ENCODE measurements at regions not wholly inside any gene's neighbourhood (a gene's known extent, or its start where the extent isn't known, plus 50 kb on each side); places are given as distances from the start of the nearest gene placed in this dataset.

GRCh38 chr1:56326056-56326455 is 253.3 kb downstream of the PLPP3 start:
- no peak for DNase-seq (ENCODE audit: low spot score)
- TF ChIP-seq, protein P1, sequence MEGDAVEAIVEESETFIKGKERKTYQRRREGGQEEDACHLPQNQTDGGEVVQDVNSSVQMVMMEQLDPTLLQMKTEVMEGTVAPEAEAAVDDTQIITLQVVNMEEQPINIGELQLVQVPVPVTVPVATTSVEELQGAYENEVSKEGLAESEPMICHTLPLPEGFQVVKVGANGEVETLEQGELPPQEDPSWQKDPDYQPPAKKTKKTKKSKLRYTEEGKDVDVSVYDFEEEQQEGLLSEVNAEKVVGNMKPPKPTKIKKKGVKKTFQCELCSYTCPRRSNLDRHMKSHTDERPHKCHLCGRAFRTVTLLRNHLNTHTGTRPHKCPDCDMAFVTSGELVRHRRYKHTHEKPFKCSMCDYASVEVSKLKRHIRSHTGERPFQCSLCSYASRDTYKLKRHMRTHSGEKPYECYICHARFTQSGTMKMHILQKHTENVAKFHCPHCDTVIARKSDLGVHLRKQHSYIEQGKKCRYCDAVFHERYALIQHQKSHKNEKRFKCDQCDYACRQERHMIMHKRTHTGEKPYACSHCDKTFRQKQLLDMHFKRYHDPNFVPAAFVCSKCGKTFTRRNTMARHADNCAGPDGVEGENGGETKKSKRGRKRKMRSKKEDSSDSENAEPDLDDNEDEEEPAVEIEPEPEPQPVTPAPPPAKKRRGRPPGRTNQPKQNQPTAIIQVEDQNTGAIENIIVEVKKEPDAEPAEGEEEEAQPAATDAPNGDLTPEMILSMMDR (IDR thresholded peaks at IDR 0.05; ENCODE audit: extremely low read depth, missing control alignments): no peak

- TF ChIP-seq, protein P1 (IDR thresholded peaks at IDR 0.05; ENCODE audit: extremely low read depth, missing control alignments): no peak
- no peak for DNase-seq (ENCODE audit: low spot score)
Observed at GRCh38 chr1:56324504-56324903, 254.9 kb downstream of the PLPP3 start.

DNA sequence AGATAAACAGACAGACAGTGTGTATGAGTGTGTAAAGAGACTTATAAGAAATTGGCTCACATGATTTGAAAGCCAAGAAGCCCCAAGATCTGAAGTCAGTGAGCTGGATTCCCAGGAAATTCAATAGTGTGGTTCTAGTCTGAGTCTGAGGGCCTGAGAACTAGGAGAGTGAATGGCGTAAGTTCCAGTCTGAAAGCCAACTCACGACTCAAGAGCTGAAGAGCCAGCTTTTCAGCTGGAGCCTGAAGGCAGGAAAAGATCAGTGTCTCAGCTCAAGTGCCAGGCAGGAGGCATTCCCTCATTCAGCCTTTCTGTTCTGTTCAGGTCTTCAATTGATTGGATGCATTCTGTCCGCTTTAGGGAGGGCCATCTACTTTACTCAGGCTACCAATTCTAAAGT is 257.2 kb downstream of the PLPP3 start:
- TF ChIP-seq, protein P1 (IDR thresholded peaks at IDR 0.05; ENCODE audit: extremely low read depth, missing control alignments): no peak

DNA sequence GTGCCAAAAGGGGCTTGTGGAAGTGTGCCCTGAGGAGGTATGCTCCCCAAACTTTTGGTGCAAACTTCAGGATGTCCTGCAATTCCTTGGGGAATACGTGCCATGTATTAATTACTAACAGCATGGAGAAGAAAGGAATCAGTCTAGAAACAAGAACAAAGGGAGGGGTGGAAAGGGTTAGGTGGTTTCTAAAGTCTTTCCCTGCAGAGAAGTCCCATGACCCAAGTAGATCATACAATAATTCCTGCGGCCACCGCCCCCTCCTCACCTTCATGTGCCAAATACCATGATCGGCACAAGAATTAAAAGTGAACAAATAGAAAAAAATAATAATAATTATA is 258.2 kb downstream of the PLPP3 start:
- TF ChIP-seq, protein P1 (IDR thresholded peaks at IDR 0.05; ENCODE audit: extremely low read depth, missing control alignments): no peak
- DNase-seq (ENCODE audit: low spot score): no peak

More for the DNA sequence above, 257.2 kb downstream of the PLPP3 start:
- DNase-seq (ENCODE audit: low spot score): no peak

GRCh38 chr1:56320464-56321149 is 258.8 kb downstream of the PLPP3 start:
- TF ChIP-seq, protein P1 (IDR thresholded peaks at IDR 0.05; ENCODE audit: extremely low read depth, missing control alignments): no peak
- no peak for DNase-seq (ENCODE audit: low spot score)

- no peak for DNase-seq (ENCODE audit: low spot score)
- TF ChIP-seq, protein P1 (IDR thresholded peaks at IDR 0.05; ENCODE audit: extremely low read depth, missing control alignments): no peak
Observed at GRCh38 chr1:56317722-56318121, 261.6 kb downstream of the PLPP3 start.

DNA sequence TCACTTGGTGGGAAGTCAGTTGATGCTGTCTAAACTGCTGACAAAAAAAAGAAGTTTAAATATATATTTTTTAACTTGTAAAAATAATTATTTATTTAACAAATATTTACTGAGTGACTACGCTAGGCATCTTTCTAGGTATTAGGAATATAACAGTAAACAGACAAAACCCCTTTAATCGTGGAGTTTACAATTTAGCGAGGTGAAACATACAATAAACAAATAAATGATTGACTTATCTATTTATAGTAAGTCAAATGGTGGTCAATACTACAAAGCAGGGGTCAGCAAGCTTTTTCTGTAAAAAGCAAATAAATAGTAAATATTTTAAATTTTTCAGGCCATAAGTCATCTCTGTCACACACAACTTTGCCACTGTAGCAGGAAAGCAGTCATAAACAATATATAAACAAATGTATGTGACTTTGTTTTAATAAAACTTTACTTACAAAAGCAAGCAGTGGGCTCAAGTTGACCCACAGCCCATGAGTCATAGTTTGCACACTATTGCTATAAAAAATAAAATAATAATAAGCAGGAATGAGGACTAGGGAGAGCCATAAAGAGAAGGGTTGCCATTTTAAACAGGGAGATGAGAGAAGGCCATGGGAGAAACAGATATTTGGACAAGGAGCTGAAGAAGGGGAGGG is 263.9 kb downstream of the PLPP3 start:
- TF ChIP-seq, protein P1 (IDR thresholded peaks at IDR 0.05; ENCODE audit: extremely low read depth, missing control alignments): no peak
- DNase-seq (ENCODE audit: low spot score): no peak

Measured in GM20000 (cell line).